GM19468 (cell line): ENCODE measurements at regions not wholly inside any gene's neighbourhood (a gene's known extent, or its start where the extent isn't known, plus 50 kb on each side); places are given as distances from the start of the nearest gene placed in this dataset.
"Not testable (repeated sequence)": the region's sequence is repeated elsewhere in the genome, so short reads cannot be mapped to it uniquely, and the experiment has no call there.

Experiments used
- ATAC-seq: cut with Tn5 transposase; IDR thresholded peaks from one replicate; pipeline ENCODE4 v1.9.1; 2021; ENCODE audit warnings: mild to moderate bottlenecking, moderate library complexity, moderate number of reproducible peaks; ENCODE audit not compliant: unreplicated experiment; ENCODE audit errors: extremely low read depth

GRCh38 chr2:217013926-217014325 is 154.1 kb upstream of the TNP1 start:
- ATAC-seq: no peak

GRCh38 chr2:217011576-217011975 is 151.7 kb upstream of the TNP1 start:
- no peak for ATAC-seq

- ATAC-seq: no peak
These were observed 150.3 kb upstream of the TNP1 start for GRCh38 chr2:217010173-217010572.

- no peak for ATAC-seq
These were observed 148.9 kb upstream of the TNP1 start for GRCh38 chr2:217008794-217009193.

GRCh38 chr2:217006217-217006616 is 146.4 kb upstream of the TNP1 start:
- ATAC-seq: no peak

GRCh38 chr2:217004656-217005055 is 144.8 kb upstream of the TNP1 start:
- no peak for ATAC-seq

GRCh38 chr2:217001740-217002139 is 141.9 kb upstream of the TNP1 start:
- ATAC-seq: no peak

GRCh38 chr2:217000406-217000805 is 140.5 kb upstream of the TNP1 start:
- no peak for ATAC-seq

- ATAC-seq: no peak
These were observed 136.5 kb upstream of the TNP1 start for GRCh38 chr2:216996279-216996845.

GRCh38 chr2:216994353-216994854 is 134.5 kb upstream of the TNP1 start:
- no peak for ATAC-seq

GRCh38 chr2:216992056-216992675 is 132.3 kb upstream of the TNP1 start:
- no peak for ATAC-seq

- ATAC-seq: no peak
These were observed 131.7 kb upstream of the TNP1 start for GRCh38 chr2:216991563-216991962.

GRCh38 chr2:216989340-216990129 is 129.7 kb upstream of the TNP1 start:
- no peak for ATAC-seq

GRCh38 chr2:216987252-216987821 is 127.5 kb upstream of the TNP1 start:
- ATAC-seq: no peak

GRCh38 chr2:216985658-216986141 is 125.8 kb upstream of the TNP1 start:
- no peak for ATAC-seq

GRCh38 chr2:216984937-216985336 is 125.1 kb upstream of the TNP1 start:
- no peak for ATAC-seq

- ATAC-seq: not testable (repeated sequence)
These were observed 122.1 kb upstream of the TNP1 start for GRCh38 chr2:216981951-216982350.

GRCh38 chr2:216980510-216980909 is 120.6 kb upstream of the TNP1 start:
- ATAC-seq: not testable (repeated sequence)

GRCh38 chr2:216974321-216975302 is 114.7 kb upstream of the TNP1 start:
- no peak for ATAC-seq

- ATAC-seq: no peak
These were observed 111.7 kb upstream of the TNP1 start for GRCh38 chr2:216971593-216971992.
